Activated T-cell treated with anti-CD3 and anti-CD28 coated beads, Interleukin-2, amount 50 U/mL, for 48 hours (primary cell): ENCODE measurements at regions not wholly inside any gene's neighbourhood (a gene's known extent, or its start where the extent isn't known, plus 50 kb on each side); places are given as distances from the start of the nearest gene placed in this dataset.

ENCODE experiments used
- DNase-seq, 2 experiments: peaks; one replicate each; pipeline ENCODE4 v3.0.0-alpha.2; 2020

DNA sequence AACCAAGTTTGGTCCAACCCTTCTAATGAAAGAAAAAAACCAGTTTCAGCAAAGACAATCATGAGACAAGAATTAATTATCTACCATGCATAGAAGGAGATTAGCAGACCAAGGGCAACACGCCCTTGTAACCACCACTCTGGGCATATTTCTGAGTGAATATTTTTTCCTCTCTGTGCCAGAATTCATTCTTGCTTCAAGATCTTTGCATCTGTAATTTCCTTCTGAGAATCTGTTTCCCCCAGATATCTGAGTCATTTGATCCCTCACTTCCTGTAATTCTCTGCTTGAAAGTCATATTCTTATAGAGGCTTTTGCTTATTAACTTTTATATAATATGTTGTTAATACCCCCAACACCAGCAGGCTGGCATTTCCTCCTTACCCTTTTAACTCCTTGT is 243.7 kb downstream of the SLC16A7 start:
- DNase-seq: no peak

- DNase-seq: no peak
Observed at GRCh38 chr12:59843260-59843843, 247.5 kb downstream of the SLC16A7 start.

GRCh38 chr12:59844750-59845149 is 248.9 kb downstream of the SLC16A7 start:
- DNase-seq: no peak

DNA sequence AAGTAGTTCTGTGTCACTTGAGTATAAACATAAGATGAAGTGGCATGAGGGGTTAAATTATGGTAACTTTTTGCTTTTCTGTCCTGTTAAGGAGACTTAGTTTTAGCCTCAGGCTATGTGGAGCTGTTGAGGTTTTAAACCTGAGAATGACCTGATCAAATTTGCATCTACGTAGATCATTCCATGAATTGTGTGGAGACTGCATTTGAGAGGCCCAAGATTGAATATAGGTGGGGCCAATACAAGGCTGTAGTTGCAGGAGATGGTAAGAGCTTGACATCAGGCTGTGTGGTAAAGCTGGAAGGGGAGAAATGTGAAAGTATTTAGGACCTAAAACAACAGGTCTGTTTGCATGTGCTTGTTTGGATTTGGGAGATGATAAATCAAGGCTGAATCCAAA is 249.5 kb downstream of the SLC16A7 start:
- DNase-seq: no peak

DNA sequence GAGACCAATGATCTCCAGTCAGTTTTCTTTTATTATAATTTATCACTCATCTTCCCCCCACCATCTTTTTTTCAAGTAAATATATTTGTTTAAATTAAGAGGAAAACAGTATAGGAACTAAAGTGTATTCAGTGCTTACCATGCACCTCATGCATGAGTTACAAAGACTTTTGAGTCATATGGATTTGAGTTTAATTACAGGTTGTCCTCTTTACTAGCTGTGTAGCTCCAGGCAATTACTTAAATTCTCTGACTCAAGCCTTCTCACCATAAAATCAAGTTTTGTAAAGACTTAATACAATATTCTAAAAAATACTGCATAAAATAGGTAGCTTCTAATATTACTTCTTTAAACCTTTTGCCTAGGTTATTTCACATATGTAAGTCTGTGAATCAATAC is 251.3 kb downstream of the SLC16A7 start:
- no peak for DNase-seq

- no peak for DNase-seq
Observed at GRCh38 chr12:59850268-59850667, 254.4 kb downstream of the SLC16A7 start.

DNA sequence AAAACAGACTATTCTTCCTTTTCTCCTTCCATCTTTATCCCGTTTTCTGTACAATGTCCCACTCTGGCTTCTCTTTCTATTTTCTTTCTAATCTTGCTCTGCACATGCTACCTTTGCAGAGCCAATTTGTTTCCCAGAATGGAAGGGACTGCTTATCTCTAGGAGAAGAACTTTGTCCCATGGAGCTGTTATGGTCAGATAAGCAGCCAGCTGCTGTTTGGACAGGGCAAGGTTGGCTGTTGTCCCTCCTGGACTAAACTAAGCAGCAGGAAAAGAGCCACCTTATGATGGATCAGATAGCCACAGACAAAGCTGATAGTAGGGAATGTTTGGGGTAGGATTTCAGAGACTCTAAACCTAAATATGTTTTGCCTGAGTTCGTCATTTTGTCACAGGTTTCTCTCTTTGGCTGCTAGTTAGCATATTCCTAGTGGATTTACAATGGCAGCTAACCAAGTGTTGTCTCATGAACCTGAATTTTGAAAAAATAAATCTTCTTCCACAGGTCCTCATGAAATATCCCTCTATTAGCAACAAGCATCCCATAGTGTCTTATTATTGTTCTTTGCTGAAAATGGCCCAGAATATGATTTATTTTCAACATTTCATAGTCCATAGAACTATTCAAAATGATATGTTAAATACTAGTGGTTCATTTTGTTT is 262.8 kb downstream of the SLC16A7 start:
- DNase-seq: no peak

GRCh38 chr12:59859171-59859510 is 263.3 kb downstream of the SLC16A7 start:
- DNase-seq: no peak

DNA sequence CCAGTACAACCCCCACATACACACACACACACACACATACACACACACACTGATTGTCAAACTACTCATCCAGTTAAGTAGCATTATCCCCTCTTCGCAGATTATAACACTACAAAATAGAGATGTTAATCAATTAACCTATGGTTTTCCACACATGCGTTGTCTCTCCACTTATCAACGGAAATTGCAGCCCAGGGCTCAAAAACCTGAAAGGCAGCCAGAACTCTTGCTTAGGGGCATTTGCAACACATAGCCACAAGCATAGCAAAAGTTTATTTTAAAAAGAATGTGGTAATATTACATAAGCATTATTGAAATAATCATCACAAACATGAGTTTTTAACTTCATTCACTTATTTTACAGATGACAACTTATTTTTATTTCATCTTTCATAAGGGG is 265.8 kb downstream of the SLC16A7 start:
- no peak for DNase-seq

GRCh38 chr12:59867055-59867454 is 271.2 kb downstream of the SLC16A7 start:
- DNase-seq: no peak

- no peak for DNase-seq
Observed at GRCh38 chr12:59867689-59868088, 271.9 kb downstream of the SLC16A7 start.

DNA sequence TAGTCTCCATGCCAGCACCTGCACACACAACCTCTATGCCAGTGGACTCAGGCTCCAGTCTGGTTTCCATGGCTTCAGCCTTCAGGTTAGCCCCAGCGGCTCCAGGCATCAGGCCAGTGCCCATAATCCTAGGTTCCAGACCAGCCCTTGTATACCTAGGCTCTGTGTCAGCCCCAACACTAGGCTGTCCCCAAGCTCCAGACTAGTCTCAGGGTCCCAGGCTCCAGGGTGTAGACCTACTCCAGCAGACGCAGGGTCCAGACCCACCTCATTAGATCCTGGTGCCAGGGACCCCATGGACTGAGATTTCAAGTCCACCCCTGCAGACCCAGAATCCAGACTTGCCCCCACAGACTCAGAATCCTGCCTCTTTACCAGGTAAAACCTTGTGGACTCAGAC is 275.9 kb downstream of the SLC16A7 start:
- no peak for DNase-seq

- no peak for DNase-seq
Observed at GRCh38 chr12:59873136-59873535, 277.3 kb downstream of the SLC16A7 start.

- no peak for DNase-seq
Observed at GRCh38 chr12:59874781-59875180, 279.0 kb downstream of the SLC16A7 start.

- DNase-seq: no peak
Observed at GRCh38 chr12:59886131-59886733, 290.4 kb downstream of the SLC16A7 start.

DNA sequence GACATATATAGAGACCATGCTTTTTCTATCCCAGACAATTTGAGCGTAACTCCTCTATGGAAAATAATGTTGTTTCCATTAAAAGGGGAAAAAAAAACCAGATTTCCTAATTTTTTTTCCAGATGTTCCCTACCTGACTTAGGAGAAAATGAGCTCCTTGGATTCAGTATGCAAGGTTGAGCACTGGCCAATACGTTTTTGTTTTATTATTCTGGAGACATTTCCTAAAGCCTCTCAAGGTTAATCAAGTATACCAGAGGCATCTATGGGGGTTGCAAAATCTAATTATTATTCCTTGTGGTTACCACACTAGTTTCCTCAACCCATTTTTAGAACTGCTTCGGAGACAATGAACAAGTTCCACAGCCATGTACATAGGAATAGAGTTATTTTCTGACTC is 291.3 kb downstream of the SLC16A7 start:
- no peak for DNase-seq

- no peak for DNase-seq
Observed at GRCh38 chr12:59890896-59891579, 295.2 kb downstream of the SLC16A7 start.

DNA sequence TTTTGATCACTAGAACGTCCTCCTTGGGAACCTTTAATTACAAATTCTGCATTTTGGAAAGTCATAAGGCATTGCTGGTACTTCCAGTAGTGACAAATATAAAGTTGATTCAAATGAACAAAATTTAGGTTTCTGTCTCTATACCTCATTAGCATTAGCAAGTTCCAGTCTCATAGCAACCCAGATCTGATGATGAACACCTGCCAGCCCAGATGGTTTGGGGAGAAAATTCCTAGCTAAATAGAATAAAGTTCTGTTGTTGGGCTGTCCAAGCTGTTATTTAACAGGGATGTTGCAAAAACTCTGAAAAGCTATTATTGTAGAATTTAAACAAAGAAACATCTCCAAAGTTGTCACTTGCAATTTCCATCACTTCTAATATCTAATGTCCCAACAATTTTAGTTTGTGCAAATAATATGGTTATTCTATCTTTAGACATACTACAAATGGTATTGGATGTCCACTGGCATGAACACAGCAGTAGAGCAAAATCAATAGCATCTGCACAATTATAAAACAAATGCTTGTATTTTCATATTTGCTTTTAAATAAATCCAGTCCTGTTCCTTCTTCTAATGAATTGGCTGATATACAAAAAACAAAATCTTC is 299.4 kb downstream of the SLC16A7 start:
- no peak for DNase-seq

DNA sequence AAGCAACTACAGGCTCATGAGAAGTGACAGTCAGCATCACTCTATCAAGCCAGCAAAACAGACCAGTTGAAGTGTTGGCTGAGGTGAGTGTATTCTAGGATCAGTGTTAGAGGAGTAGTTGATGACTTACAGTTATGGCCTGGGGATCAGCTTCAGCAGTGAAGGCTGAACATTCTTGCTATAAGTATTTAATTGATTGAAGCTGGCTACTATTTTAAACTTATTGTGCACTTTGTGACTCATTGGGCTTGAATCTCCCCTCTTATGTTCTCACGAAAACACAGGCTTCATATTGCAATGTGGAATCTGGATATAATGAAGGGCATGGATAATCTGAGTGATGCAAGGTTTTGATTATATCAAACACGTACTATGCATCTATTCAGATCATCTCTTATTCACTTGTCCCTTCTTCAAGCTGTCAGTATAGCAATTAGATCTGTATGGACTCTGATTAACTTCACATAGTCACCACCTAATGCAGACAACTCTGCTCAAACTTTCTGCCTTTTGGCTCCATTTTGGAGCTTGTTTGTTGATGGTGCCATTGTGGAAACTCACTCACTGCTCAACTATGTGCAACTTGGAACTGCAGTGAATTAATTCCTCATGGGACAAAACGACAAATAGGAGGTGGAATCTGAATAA is 309.2 kb downstream of the SLC16A7 start:
- DNase-seq: no peak

GRCh38 chr12:59911516-59911915 is 315.7 kb downstream of the SLC16A7 start:
- DNase-seq: no peak

DNA sequence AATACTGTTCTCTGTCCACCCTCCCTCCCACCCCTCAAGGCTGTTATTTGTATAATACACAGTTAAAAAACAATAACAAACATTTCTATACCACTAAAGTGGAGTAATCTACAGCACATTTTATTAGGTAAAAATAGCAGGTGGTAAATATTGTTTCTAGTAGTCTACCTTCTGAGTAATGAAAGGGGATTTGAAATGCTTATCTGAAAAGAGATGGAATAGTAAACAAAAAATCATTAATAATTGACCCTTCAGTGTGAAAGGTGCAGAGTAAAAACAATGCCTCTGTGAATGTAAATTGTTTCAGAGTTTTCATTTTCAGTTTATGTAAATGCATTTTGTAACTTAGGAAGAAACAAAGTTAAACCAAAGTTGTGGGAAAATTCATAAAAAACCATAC is 321.2 kb downstream of the SLC16A7 start:
- no peak for DNase-seq

DNA sequence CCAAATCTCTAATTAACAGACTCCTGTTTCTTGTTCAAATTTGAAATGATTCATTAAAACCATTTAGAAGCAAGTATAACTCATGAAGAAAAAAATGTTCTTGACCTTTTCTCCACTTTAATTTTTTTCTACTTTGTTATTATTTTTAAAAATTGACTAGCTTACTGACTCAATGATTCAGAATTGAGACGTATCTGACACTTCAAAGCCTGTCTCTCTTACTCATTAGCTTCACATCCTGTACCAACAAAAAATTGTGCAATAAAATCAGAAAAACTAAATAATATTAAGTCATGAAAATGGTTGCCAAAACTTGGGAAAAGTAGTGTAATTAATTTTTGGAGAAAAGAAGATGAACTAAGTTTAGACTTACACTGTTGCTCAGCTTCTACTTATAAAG is 331.2 kb downstream of the SLC16A7 start:
- DNase-seq: no peak

GRCh38 chr12:59928416-59928815 is 332.6 kb downstream of the SLC16A7 start:
- DNase-seq: no peak
